GM19351 (cell line): ENCODE measurements at regions not wholly inside any gene's neighbourhood (a gene's known extent, or its start where the extent isn't known, plus 50 kb on each side); places are given as distances from the start of the nearest gene placed in this dataset.

ENCODE experiments used
- ATAC-seq: cut with Tn5 transposase; IDR thresholded peaks from one replicate; pipeline ENCODE4 v1.9.1; 2021; ENCODE audit warnings: mild to moderate bottlenecking, moderate library complexity; ENCODE audit not compliant: unreplicated experiment

DNA sequence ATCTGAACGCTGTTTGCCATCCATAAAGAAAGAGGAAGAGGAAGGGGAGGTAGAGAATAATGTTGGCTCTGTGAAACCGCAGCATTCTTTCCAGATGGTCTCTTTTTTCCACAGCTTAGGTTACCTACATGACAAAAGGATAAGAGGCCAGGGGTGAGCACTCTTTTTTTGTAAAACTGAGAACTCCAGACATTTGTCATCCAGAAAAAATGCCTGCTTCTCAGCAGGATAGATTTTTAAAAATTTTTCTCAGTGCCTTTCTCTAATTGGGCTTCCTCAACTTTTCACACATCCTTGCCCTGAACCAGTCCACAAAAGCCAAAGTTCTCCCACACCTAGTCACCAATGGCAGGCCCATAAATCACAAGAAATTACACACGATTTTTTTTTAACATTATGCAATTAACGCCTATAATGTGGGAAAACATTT, 158.1 kb upstream of the TENM3 start:
- no peak for ATAC-seq

GRCh38 chr4:182089326-182089725, 153.9 kb upstream of the TENM3 start:
- ATAC-seq, result no peak

- ATAC-seq, result no peak
Measured at GRCh38 chr4:182090186-182090585, 153.0 kb upstream of the TENM3 start.

DNA sequence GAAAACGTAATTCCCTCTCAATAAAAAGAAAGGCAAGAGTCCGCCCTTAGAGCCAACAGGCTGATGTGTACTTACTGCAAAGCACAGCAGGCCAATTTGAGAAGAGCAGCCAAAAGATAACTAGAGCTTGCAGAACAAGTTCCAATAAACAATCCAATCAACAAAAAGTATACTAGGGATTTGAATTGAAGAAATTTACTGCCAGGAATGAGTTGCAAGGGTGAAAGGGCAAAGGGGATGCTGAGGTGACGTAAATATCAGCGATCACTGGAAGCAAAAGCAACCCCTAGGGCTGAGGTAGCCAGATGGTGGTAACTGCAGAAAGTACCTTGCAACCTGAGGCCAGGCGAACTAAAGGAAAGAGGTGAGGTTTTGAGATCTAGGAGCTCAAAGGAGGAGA, 152.1 kb upstream of the TENM3 start:
- ATAC-seq, result no peak

- ATAC-seq, result no peak
Measured at GRCh38 chr4:182093431-182093831, 149.8 kb upstream of the TENM3 start.

DNA sequence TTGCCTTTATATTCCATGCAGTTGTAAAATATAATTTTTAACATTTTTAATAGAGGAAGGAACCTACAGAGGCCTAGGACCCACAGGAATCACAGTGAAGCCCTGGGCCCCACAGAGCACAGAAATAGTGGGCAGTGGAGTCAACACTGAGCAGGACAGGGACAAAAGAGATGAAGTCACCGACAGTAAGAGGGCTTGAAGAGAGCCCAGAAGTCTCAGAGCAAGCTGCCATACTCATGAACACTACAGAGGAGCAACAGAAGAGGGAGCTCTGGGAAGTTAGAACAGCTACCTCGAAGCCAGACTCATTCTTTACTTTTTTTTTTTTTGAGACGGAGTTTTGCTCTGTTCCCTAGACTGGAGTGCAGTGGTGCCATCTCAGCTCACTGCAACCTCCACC, 149.3 kb upstream of the TENM3 start:
- no peak for ATAC-seq

- ATAC-seq, result no peak
Measured at GRCh38 chr4:182101618-182102017, 141.6 kb upstream of the TENM3 start.

DNA sequence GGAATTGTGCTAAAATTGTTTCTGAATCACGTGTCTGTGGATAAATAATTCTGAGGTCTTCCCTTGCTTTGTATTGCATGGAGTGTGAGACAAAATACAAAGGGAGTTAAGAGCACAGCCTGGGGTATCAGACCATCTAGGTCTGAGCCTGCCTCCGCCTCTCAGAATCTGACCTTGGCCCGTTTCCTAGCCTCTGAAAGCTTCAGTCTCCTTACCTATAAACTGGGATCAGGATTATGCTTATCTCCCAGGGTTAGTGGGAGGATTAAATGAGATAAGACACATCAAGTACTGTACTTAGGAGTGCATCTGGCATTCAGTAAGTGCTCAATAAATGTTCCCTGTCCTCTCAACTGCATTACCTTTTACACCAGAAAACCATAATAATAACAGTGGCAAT, 140.6 kb upstream of the TENM3 start:
- ATAC-seq, result no peak

DNA sequence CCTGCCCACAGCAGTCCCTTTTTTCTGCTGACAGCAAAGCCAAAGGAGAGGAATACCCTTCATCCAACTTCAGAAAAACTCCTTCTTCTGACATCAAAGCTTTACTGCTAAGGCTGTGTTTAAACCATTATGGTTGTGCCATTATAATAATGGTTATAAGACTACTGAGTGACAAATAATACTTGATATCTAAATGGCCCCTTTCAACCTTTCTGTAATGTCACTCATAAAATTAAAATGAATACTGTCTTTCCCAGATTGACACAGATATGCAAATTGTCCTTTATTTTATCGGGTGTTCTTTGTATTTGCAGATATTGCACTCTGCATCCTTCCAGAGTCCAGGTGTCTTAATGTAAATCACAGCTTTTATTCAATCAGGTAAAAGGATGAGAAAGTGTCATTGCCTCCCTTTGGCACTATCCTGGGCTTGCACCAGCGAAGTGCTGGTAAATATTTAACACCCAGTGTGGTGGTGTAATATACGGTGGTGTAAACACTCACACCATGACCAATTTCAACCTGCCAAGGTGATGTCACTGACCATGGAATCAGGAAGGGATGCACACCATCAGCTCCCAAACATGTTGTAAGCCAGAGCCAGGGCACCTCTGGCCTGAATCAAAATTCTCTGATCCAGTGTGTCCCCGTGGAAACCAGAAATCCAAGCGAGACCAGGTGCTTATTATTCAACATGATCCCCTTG, 139.4 kb upstream of the TENM3 start:
- no peak for ATAC-seq

GRCh38 chr4:182105416-182105815, 137.8 kb upstream of the TENM3 start:
- no peak for ATAC-seq

DNA sequence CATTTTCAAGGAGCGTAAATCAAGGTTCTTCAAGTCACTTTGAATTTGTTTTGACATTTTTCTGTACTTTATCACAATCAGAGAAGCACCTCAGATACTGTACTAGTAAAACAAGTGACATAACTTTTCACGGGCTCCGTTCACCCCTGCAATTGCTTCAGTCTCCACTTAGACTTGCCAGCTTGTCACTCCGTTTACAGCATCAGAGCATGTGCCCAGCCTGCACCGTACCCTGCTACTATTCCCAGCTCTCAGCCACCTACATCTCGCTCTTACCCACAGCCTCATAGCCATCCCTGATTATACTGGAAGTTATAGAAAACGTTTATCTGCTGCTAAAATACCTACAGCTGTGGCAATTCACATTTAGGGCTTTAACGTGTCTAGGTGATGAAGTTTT, 135.3 kb upstream of the TENM3 start:
- ATAC-seq, result no peak

- ATAC-seq, result no peak
Measured at GRCh38 chr4:182111586-182111985, 131.6 kb upstream of the TENM3 start.

DNA sequence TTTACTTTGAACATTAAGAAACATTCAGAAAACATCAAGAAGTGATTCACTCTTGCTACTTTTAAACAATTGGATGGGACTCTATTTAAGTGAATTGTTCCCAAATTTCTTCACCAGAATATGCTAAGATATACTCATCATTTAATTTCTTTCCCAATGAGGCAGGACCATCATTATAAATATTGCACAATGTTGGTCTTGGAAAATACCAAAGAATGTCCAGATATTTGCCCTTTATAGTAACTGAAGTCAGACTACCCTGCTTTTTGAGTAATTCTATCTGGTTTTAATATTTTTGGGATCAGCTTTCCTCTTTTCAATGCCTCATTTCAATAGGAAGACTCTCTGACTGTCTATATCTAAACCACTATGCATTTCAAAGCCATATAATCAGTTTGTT, 129.4 kb upstream of the TENM3 start:
- no peak for ATAC-seq

DNA sequence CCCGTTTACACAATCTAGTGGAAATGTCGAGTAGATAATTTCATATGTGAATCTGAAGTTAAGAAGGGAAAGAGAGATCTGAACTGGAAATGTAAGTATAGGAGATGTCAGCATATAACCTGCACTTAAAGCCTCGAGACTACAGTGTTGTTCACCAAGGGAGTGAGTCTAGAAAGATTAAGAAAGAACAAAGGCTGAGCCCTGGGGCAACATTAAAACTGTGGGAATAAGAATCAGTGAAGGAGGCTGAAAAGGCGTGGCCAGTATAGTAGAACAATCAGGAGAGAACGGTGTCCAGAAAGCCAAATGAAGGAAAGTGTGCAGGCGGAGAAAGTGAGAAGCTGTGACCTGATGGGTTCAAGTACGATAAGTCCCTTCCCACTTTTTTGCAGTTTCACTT, 118.8 kb upstream of the TENM3 start:
- no peak for ATAC-seq

DNA sequence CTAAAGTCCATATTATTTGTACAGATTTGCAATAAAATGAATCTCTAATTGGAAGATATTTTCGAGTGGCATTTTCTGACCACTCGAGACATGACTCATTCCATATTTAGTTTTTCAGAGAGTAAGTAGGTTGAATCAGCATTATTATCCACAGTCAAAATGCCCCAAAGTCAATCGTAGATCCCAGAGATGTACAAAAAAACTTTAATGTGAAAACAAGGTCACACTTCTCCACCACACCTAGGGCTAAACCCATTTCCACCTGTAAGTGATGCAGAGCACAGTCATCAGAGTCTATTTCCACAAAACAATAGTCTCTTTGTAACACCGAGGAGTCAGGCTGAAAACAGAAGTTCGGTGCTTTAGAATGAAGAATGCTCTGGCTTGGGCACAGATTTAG, 117.1 kb upstream of the TENM3 start:
- no peak for ATAC-seq

- no peak for ATAC-seq
Measured at GRCh38 chr4:182126603-182127002, 116.6 kb upstream of the TENM3 start.

GRCh38 chr4:182133033-182133432, 110.2 kb upstream of the TENM3 start:
- ATAC-seq, result no peak

GRCh38 chr4:182134261-182134660, 108.9 kb upstream of the TENM3 start:
- ATAC-seq, result no peak

GRCh38 chr4:182136201-182136600, 107.0 kb upstream of the TENM3 start:
- no peak for ATAC-seq

DNA sequence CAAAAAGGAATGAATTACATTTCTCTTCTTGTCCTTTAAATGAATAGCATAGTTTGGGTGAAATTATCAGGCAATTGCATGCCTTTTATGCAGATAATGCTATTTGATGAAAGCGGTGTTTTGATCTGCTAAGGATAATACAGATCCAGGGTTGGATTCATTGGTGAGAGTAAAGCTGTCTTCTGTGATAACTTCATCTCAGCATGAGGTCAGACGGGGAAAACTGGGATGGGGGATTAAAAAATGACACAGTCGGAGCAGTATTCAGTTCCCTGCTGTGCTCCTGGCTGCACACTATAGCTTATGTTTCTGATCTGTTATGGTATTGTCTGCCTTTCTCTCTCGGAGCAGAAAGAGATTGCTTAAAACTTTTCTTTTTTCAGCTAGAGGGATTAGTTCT, 105.9 kb upstream of the TENM3 start:
- ATAC-seq, result no peak

- no peak for ATAC-seq
Measured at GRCh38 chr4:182139491-182139890, 103.7 kb upstream of the TENM3 start.

GRCh38 chr4:182140547-182140946, 102.7 kb upstream of the TENM3 start:
- ATAC-seq, result no peak

DNA sequence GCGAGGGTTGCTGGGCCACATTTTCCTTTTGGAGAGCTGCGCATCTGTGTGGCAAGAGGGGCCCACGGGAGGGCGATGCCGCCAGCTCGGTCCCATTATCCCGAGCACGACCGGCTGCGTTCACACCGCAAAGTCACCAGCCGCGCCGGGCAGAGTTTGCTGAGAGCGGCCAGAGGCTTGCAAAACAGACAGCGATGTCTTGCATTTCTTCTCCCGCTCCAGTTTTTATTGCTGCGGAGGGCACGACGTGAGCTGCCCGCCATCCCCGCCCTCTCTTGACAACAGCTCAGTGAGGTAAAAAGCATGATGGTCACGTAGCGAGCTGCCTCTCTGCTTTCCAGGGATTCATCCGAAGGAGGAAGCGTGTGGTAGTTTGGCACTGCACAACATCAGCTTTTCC, 102.1 kb upstream of the TENM3 start:
- ATAC-seq, result no peak
